COLO668 (cell line): ENCODE measurements at regions not wholly inside any gene's neighbourhood (a gene's known extent, or its start where the extent isn't known, plus 50 kb on each side); places are given as distances from the start of the nearest gene placed in this dataset.
A peak's percentile ranks its signal among the peaks of the same experiment; 100 is the strongest.
"Not testable (repeated sequence)": the region's sequence is repeated elsewhere in the genome, so short reads cannot be mapped to it uniquely, and the experiment has no call there.

Experiments
- DNase-seq: peaks from one replicate; lab custom pipeline; 2025; ENCODE audit not compliant: unreplicated experiment; lab: John Stamatoyannopoulos, UW

DNA sequence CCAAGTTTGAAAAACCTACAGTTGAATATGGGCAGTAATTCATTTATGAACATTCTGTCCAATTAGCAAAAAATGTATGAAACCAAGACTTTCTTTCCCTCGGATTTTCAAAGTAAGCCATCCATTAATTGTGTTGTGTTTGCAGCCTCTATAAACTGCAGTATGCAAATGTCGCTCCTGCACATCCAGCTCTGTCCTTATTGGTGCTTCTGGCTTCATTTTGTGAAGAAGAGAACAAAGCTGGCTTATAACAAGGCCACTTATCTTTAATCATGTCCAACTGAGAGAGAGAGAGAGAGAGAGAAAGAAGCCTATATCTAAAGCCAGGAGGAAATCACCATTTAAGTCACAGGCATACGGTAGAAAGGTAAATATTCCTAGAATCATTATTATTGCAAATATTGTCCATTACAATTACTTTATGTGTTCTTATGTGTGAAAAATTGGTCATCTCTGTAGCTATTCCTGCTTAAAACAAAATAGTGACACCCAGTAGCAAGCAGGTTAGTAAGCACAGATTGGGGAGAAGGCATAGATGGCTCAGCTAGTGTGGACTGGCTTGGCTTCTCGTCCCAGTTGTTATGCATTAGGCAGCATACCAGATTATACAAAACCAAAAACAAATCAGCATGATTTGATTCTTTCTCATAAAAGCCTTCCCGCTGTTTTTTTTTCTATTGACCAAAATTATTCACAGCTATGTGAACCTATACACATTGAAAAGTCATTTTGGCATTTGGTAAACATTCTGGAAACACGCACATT lies 726.4 kb upstream of the SOX11 start:
- no peak for DNase-seq

DNA sequence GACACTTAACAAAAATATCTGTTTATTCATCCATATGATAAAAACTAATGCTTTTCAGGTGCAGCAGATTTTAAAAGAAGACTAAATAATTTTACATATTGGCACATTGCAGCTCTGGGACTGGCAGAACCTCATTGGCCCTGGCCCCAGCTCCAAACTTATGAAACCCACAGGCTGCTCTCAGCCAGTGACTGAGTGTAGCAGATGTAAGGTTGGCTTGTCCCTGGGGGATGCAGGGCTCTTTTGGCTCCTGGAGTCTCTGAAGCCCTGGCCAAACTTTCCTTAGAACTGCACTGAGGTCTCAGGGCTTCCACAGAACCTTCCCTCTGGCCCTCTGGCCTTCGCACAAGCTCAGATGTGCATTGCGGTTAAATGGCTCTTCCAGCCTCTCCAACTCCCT lies 725.0 kb upstream of the SOX11 start:
- DNase-seq, result no peak

DNA sequence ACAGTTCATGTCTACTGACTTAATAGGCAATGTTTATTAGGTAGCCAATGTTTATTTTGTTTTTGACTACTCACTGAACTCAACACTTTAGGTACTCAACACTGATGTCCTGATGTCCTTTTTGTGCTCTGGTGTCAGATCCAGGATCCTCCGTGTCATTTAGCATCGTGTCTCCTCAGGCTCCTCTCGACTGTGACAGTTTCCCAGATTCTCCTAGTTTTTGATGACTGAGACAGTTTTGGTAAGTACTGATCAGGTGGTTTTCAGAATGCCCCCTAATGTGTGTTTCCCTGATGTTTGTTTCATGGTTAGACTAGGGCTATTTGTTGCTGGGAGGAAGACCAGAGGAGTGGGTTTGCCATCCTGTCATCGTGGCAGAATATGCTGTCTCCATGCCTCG lies 719.7 kb upstream of the SOX11 start:
- DNase-seq, result no peak

DNA sequence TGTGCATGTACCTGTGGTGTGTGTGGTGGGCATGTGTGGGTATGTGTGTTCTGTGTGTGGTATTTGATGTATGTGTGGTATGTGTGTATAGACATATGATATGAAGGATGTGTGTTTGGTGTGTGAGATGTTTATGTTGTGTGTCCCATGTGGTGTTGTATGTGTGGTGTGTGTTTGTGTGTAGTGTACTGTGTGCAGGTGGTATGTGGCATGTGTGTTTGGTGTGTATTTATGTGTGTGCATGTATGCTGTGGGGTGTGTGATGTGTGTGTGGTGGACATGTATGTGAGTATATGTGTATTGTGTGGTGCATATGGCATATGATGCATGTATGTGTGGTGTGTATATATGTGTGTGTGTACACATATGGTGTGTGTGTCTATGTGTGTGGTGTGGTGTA lies 718.8 kb upstream of the SOX11 start:
- DNase-seq, result no peak

DNA sequence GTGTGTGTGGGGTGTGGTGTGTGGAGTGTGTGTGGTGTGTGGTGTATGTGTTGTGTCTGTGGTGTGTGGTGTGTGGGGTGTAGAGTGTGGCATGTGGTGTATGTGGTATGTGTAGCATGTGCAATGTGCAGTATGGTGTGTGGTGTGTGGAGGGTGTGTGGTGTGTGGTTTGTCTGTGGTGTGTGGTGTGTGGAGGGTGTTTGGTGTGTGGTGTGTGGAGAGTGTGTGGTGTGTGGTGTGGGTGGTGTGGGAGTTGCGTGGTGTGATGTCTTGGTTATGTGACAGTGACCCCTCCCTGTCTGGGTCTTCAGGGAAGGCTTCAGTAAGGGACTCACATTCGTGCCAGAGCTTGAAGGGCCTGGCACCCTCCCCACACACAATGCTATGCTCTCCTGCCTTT lies 718.2 kb upstream of the SOX11 start:
- no peak for DNase-seq

DNA sequence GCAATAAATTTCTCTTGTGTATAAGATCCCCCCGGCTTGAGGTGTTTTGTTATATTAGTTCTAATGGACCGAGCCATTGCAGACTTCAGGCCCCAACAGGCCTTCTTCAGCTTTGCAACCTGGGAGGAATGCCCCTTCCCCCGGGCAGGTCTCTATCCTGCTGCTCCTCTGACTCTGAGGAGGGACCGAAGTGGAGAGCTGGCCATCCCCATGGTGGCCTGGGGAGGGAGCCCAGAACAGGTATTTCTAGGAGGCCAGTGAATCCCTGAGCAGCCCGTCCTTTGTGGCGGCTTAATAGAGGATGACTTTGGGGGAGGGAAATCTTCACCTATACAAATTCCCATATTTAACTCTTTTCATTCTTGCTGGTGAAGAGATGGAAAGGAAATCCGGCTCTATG lies 715.8 kb upstream of the SOX11 start:
- no peak for DNase-seq

DNA sequence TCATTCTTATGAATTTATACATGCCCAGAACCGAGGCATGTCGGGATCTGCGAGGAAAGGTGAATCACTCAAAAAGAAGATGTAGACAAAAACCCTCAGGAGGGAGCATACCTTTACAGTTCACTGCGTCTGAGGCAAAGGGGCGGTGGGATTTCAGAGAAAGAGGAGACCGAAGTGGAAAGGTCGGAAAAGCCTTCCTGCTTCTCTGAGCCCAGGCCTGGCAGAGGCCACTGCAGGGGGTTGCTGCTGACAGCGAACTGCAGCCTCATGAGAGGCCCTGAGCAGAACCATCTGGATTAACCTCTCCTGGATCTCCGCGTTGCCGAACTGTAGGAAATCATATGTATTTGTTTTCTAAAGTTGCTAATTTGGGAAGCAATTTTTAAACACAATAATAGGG lies 713.1 kb upstream of the SOX11 start:
- no peak for DNase-seq

DNA sequence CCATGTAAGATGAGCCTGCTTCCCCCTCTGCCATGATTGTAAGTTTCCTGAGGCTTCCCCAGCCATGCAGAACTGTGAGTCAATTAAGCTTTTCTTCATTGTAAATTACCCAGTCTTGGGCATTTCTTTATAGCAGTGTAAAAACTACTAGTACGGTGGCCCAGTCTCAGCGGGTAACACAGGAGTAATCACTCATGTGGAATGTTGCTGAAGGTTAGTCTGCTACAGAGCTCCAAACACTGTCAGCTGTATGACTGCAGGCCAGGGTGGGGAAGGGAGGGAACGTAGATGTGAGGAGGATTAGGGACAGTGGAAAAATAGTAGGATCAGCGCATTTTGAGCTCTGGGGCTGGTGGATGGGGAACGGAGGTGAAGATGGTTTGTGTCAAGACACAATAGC lies 711.2 kb upstream of the SOX11 start:
- DNase-seq, result no peak

DNA sequence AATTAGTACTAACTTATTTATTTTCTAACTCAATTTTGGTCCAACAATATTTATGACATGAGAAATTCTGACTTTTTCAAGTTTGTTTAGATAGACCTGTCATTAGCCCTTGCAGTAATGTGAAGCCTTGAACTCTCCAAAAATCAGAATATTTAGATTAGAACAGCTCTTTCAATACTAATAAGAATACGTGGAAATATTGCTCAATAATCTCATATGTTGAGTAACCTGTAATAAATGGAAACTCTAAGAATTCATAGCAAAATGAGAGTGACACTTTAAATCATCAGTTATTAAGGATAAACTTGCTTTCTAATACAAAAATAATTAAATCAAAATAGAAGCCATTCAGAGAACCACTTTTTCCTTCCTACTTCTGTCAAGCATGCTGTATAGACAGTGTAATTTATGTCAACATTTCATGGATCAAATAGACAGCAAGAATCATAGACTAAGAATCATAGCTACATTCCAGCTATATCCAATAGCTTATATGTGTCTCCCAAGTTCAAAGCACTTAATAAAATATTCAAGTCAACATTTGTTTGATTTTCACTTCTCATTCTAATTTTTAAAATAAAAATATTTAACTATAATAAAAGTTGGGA lies 710.3 kb upstream of the SOX11 start:
- DNase-seq, result no peak

DNA sequence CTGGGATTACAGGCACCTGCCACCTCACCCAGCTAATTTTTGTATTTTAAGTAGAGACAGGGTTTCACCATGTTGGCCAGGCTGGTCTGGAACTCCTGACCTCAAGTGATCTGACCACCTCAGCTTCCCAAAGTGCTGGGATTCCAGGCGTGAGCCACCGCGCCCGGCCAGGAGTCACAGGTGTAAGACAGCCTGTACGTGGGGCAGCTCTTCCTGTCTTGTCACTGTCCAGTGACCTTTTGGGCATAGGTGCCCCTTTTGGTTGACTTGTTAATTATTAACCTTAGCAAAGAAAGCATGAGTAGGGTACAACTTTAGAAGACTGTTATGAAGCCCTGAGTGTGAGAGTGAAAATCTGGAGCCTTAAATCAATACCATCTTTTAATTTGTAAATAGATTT lies 703.7 kb upstream of the SOX11 start:
- DNase-seq, result not testable (repeated sequence)

DNA sequence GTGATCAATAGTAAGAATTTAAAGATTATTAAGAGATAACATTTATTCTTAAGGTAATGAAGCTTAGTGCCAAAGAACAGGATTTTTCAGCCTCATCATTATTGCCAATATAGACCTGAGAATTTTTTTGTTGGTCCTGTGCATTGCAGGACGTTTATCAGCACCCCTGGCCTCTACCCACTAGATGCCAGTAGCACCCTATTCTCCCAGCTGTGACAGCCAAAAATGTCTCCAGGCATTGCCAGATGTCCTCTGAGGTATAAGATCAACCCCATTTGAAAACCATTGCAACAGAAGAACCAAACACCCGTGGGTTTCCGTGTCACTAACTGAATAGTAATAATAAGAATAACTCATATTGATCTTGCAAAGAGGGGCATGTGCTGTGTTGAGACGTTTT lies 700.0 kb upstream of the SOX11 start:
- peak; percentile 17 for DNase-seq

DNA sequence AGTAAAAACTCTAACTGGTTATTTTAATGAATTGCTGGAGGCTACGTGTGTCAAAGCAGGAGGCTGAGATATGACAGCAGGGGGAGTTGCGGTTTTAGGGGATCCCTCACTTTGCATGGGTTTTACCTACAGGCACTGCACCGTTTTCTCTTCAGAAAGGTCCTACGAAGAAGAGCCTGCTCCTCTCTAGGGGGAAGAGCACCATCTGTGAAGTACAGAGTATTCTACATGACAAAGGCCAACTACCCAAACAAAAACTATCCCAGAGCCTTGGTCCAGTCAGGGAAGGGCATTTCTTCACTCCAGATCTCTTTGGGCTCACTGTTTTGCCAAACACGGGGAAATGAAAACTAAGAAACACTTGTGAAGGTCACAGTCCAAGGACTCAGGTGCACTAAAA lies 696.7 kb upstream of the SOX11 start:
- no peak for DNase-seq

DNA sequence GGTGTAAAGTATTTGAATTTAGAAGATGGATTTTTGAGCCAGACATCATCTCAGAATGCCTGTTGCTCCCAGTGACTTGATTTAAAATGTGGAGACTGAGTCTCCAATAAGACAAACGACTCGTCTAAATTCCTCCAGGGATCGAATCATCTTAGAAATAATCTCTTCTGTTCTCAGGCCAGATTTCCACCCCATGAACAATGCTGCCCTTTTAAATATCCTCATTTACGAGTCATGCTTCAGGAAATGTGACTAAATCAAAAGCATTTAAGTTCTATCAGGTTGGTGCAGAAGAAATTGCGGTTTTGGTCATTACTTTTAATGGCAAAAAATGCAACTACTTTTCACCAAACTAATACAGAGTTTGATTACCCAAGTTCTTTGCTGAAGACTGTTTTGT lies 684.6 kb upstream of the SOX11 start:
- no peak for DNase-seq

DNA sequence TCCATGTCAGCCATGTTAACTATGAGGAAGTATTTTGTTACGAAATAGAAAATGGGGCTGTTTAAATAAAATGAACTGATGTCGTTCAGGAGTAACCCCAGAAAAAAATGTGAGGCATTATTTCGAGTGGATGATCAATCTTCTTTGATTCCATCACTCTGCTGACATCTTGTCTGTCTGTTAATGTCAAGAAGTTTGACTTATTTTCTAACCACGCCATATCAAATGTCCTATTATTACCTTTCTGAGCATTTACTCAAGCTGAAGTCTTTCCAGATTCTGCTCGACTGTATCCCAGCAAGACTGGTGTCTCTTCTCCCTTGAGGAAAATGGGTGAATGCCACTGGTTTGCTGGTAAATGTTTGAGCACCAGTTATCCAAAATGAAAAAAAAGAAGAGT lies 672.9 kb upstream of the SOX11 start:
- no peak for DNase-seq

DNA sequence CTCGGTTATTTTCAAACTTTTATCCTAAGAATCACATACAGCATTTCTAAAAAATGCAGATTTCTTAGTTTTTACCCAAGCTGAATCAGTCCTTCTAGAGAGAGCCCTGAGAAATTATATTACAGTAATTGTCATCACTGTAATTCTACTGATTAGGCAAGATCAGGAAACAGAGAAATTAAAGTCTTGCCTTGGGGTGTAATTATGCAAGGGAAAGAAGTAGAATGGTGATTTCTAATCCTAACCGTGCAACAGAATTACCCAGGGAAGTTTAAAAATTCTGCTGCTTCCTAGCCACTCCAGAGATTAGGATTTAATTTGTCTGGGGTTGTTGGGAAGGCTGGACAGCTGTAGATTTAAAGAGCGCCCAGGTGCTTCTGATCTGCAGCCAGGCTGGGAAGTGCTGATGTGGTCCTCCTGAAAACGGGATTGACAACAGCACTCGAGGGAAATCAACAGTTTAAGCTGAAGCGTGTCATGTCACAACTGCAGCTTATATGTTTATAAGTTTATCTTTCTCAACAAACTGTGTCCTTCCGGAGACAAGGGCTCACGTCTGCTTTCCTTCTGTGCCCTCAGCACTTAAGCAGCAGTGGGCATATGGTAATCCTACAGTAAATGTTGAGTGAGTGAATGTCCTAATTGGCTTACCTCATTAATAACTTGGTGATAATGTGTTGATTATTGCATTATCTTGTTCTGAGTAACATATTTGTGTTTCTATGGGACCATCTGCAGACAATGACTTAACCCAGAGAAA lies 671.9 kb upstream of the SOX11 start:
- no peak for DNase-seq

DNA sequence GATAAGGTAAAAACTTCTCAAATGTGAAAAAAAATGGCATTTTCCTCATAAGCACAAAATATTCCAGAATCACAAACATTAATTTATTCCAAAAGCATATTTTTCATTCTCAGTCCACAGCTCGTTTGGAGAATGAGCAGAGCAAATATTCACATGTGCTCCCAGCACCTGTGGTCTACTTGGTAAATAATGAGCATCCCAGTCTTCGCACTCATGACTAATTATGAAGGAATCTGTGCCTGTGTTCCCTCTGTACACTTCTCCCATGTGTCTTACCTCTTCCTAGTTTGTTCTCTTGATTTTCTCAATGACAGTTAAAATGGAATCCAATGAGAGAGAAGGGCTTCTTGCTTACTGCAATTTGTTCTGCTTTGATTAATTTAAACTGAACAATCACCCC lies 671.0 kb upstream of the SOX11 start:
- peak; percentile 22 for DNase-seq

DNA sequence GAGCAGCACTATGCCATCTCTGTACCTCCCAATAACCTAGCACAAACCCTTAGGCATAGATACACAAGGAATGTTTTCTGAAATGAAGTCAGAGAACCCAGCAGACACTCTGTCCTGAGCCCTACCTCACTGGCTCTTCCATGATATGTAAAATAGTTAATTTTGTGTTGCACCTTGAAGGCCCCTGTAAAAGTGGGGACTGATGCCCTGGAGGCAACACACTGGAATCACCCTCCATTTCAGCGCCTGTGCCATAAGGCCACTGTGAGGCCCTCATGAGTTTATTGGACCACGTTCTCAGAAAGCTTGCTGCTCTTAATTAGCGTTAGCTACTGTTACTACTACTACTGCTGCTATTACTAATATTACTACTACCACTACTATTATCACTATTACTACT lies 670.1 kb upstream of the SOX11 start:
- no peak for DNase-seq

DNA sequence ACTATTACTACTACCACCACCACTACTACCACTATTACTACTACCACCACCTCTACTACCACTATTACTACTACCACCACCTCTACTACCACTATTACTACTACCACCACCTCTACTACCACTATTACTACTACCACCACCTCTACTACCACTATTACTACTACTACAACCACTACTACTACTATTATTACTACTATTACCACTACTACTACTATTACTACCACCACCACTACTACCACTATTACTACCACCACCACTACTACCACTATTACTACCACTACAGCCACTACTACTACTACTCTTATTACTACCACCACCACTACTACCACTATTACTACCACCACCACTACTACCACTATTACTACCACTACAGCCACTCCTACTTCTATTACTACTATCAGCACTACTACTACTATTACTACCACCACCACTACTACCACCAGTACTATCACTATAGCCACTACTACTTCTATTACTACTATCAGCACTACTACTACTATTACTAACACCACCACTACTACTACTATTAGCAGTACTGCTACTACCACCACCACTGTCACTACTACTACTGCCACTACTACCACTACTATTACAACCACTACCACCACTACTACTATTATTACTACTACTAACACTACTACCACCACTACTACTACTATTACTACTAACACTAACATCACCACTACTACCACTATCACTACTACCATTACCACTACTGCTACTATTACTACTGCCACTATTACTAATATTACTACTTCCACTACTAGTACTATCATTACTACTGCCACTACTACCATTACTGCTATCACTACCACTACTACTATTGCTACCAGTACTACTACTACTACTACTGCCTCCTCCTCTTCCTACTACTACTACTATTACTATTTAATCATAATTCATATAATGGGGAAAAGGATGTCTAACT lies 669.2 kb upstream of the SOX11 start:
- DNase-seq, result not testable (repeated sequence)

DNA sequence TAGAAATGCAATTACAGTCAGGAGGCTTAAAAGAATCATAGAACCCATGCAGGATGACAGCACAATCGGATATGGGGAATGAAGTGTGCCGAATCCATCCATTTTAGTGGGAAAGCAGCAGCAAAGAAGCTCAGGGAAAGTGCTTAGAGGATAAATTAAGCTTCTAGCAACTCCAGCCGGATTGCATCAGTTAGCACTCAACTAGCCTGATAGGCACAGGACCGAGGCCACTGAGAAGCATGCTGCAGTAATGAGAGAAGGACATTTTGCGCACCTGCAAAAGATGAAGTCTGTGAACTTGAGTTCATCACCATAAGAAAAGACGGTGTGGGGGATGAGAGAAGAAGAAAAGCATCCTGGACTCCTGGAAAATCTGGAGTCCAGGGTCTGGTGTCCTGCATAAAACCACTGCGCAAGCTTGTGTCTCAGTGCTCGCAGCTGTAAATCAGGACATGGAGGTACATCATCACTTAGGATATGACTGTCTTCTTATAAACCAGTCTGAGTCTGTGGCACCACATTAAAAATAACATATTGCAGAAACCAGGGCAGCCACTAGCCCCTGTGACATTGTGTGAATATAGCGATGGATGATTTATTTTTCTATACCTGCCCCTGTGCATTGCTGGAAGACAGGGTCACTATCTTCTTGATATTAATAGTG lies 665.5 kb upstream of the SOX11 start:
- no peak for DNase-seq

DNA sequence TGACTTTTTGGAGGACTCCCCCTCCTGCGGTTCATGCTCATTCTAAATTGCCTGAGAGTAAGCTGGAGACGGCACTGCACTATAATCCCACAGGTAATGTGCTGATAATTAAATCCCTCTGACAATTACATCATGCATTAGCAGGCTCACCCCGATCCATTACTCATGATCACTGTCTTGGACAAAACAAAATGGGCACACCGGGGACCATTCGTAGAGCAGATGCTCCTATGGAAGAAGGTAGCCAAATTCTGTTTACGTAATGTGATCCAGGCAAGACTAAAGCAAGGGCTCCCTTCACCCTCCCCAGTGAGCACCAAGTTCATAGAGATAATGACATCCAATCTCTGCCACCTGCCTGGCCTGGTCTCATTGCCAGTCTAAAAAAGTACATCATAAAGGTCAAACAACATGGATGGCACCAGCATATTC lies 657.1 kb upstream of the SOX11 start:
- no peak for DNase-seq

DNA sequence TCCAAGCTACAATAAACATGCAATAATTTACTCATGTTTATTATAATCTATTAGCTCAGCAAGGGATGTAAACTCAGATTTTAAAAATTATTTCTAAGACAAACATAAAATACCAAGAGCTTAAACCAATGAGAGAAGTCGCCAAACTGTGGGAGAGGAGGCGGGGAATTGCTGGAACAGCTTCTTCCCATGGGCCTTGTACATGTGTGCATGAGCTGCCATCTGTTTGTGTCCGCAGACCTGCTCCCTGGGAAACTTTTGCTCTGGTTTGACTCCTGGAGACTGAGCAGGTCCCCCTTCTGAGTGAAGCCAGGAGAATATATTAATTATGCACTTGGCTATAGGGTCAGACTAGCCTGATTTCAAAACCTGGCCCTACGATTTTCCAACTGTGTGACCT lies 655.9 kb upstream of the SOX11 start:
- no peak for DNase-seq
